ENCODE measurements at regions not wholly inside any gene's neighbourhood (a gene's known extent, or its start where the extent isn't known, plus 50 kb on each side); places are given as distances from the start of the nearest gene placed in this dataset.

GRCh38 chr14:104447750-104448149 lies 131.8 kb upstream of the C14orf180 start:
- no peak for FAIRE-seq
- Histone ChIP-seq H3K9me1 (ENCODE audit: control insufficient read depth, insufficient read depth, low read length) (no peaks in the 10 kb centered on the region), H3K9ac (ENCODE audit: insufficient read depth in 1 of 2, low read depth in 2 of 2, low read length in 2 of 2) (no peak overlapping the region), H4K20me1 (replicated peaks; ENCODE audit: control insufficient read depth, insufficient read depth, low read length) (no peaks in the 10 kb centered on the region), H3K4me3 (no peak overlapping the region), H3K4me2 (ENCODE audit: insufficient read depth, low read length) (no peak overlapping the region), H3K9me3 (replicated peaks; ENCODE audit: control insufficient read depth, insufficient read depth, low read depth, low read length) (no peaks in the 10 kb centered on the region), H3K4me1 (replicated peaks in 1 of 2; ENCODE audit: control insufficient read depth in 2 of 2, insufficient read depth in 2 of 2, low read length in 2 of 2) (no peaks in the 10 kb centered on the region), H3K36me3 (ENCODE audit: control insufficient read depth, insufficient read depth, low read length) (no peaks in the 10 kb centered on the region), H2AFZ (ENCODE audit: low read depth, low read length) (no peak overlapping the region), H3K27ac (ENCODE audit: extremely low read depth, low read depth, low read length) (no peak overlapping the region), H3K27me3 (ENCODE audit: control insufficient read depth in 2 of 2, insufficient read depth in 2 of 2, low read length in 2 of 2) (no peaks in the 10 kb centered on the region), H3K79me2 (ENCODE audit: control insufficient read depth, insufficient read depth, low read length) (no peaks in the 10 kb centered on the region)
- DNase-seq (ENCODE audit: extremely low read depth in 1 of 4, low spot score in 3 of 4), result no peak
- ChIA-PET POLR2A (no interaction called here), CTCF (ENCODE audit: low intra/inter-chr PET ratio) (no interaction called here)
- intact Hi-C loops (cut with micrococcal nuclease) (no loop called here), in situ Hi-C loops (cut with MboI) (no loop called here)
- no peak for ATAC-seq
- 0% methylated on average over 1 of the region's 1 CpG for WGBS (ENCODE audit: insufficient coverage, low coverage, missing lambda C conversion rate)
- no peak for TF ChIP-seq ZNF76 (CRISPR knock-in tag; IDR thresholded peaks at IDR 0.05; ENCODE audit: borderline replicate concordance)
- TF ChIP-seq MECOM (CRISPR knock-in tag; IDR thresholded peaks at IDR 0.05), result no peak
- no peak for TF ChIP-seq RBM14 (IDR thresholded peaks at IDR 0.05; ENCODE audit: borderline replicate concordance, insufficient read depth, low read depth, low read length)
- no TSS peak for BruUV-seq (replicated peaks)

GRCh38 chr14:104448321-104448720 lies 131.2 kb upstream of the C14orf180 start:
- TF ChIP-seq NBN (IDR thresholded peaks at IDR 0.05; ENCODE audit: low read depth), result no peak
- no peak for TF ChIP-seq CCNT2 (IDR thresholded peaks at IDR 0.05; ENCODE audit: borderline replicate concordance, extremely low read depth, insufficient read length, low read depth, low read length)
- intact Hi-C loops (cut with micrococcal nuclease), result no loop called here
- no peaks in the 10 kb centered on the region for H3K4me1 ChIP-seq (replicated peaks in 1 of 2; ENCODE audit: control insufficient read depth in 2 of 2, insufficient read depth in 2 of 2, low read length in 2 of 2)
- no peak overlapping the region for H3K4me2 ChIP-seq (ENCODE audit: insufficient read depth, low read length)
- in situ Hi-C loops (cut with MboI), result no loop called here
- H3K36me3 ChIP-seq (ENCODE audit: control insufficient read depth, insufficient read depth, low read length), result no peaks in the 10 kb centered on the region
- FAIRE-seq (no peak), ATAC-seq (no peak), DNase-seq (ENCODE audit: extremely low read depth in 1 of 4, low spot score in 3 of 4) (no peak)
- POLR2A ChIA-PET, result no interaction called here
- H3K9me3 ChIP-seq (replicated peaks; ENCODE audit: control insufficient read depth, insufficient read depth, low read depth, low read length), result no peaks in the 10 kb centered on the region
- CTCF ChIA-PET (ENCODE audit: low intra/inter-chr PET ratio), result no interaction called here
- H3K9ac ChIP-seq (ENCODE audit: insufficient read depth in 1 of 2, low read depth in 2 of 2, low read length in 2 of 2), result no peak overlapping the region
- no peaks in the 10 kb centered on the region for H4K20me1 ChIP-seq (replicated peaks; ENCODE audit: control insufficient read depth, insufficient read depth, low read length)
- no peaks in the 10 kb centered on the region for H3K79me2 ChIP-seq (ENCODE audit: control insufficient read depth, insufficient read depth, low read length)
- no peaks in the 10 kb centered on the region for H3K27me3 ChIP-seq (ENCODE audit: control insufficient read depth in 2 of 2, insufficient read depth in 2 of 2, low read length in 2 of 2)
- H2AFZ ChIP-seq (ENCODE audit: low read depth, low read length), result no peak overlapping the region
- BruUV-seq (replicated peaks), result no TSS peak
- no peak overlapping the region for H3K4me3 ChIP-seq
- WGBS (ENCODE audit: insufficient coverage, low coverage, missing lambda C conversion rate), result 0% methylated on average over 2 of the region's 2 CpGs
- no peak overlapping the region for H3K27ac ChIP-seq (ENCODE audit: extremely low read depth, low read depth, low read length)
- no peaks in the 10 kb centered on the region for H3K9me1 ChIP-seq (ENCODE audit: control insufficient read depth, insufficient read depth, low read length)

All from K562 (cell line).